ENCODE measurements at regions not wholly inside any gene's neighbourhood (a gene's known extent, or its start where the extent isn't known, plus 50 kb on each side); places are given as distances from the start of the nearest gene placed in this dataset.
A peak's percentile ranks its signal among the peaks of the same experiment; 100 is the strongest.

DNA sequence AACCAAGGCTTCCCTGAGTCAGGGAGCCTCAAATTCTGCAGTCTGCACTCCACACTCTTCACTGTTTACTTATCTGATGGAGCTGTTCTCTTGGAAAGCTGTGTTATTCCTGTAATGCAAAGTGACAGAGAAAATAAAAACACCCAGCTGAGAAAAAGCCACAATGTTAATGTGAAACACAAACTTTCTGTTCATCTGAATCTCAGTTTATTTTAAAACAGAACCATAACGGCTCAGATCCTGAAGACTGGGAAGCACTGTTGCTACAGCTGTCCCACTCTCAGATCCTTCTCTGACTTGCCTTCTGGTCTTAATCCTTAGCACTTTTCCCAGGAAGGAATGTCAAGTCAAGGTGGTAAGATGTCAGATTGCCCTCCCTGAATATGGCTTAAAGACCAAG lies 736.6 kb downstream of the DHX35 start:
- H3K36me3 ChIP-seq (ENCODE audit: control insufficient read depth in 2 of 3, insufficient read depth in 3 of 3, low read length in 3 of 3): no peaks in the 10 kb centered on the region
- intact Hi-C loops (cut with DNase I): no loop called here
- TF ChIP-seq, protein P1, sequence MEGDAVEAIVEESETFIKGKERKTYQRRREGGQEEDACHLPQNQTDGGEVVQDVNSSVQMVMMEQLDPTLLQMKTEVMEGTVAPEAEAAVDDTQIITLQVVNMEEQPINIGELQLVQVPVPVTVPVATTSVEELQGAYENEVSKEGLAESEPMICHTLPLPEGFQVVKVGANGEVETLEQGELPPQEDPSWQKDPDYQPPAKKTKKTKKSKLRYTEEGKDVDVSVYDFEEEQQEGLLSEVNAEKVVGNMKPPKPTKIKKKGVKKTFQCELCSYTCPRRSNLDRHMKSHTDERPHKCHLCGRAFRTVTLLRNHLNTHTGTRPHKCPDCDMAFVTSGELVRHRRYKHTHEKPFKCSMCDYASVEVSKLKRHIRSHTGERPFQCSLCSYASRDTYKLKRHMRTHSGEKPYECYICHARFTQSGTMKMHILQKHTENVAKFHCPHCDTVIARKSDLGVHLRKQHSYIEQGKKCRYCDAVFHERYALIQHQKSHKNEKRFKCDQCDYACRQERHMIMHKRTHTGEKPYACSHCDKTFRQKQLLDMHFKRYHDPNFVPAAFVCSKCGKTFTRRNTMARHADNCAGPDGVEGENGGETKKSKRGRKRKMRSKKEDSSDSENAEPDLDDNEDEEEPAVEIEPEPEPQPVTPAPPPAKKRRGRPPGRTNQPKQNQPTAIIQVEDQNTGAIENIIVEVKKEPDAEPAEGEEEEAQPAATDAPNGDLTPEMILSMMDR (IDR thresholded peaks at IDR 0.05; ENCODE audit: borderline replicate concordance, extremely low read depth, insufficient read depth): no peak
- H3K9me3 ChIP-seq (ENCODE audit: control insufficient read depth in 2 of 3, insufficient read depth in 1 of 3, low read length in 3 of 3): no peaks in the 10 kb centered on the region
- H3K4me3 ChIP-seq (ENCODE audit: low read length in 3 of 3): no peak overlapping the region
- peaks cover 0 to 4% (median 0%) of the 10 kb centered on the region in 3 donors for H3K4me1 ChIP-seq (ENCODE audit: control insufficient read depth in 2 of 3, insufficient read depth in 2 of 3, low read depth in 1 of 3, low read length in 3 of 3)
- H3K27ac ChIP-seq (ENCODE audit: low read depth in 2 of 2, low read length in 2 of 2): no peak overlapping the region
- H3K27me3 ChIP-seq (ENCODE audit: control insufficient read depth, insufficient read depth, low read length): no peaks in the 10 kb centered on the region
- FAIRE-seq (no peak), DNase-seq (peak in 1 of 5 donors; percentile 47)
- H3K9ac ChIP-seq (ENCODE audit: low read length in 3 of 3): no peak overlapping the region

DNA sequence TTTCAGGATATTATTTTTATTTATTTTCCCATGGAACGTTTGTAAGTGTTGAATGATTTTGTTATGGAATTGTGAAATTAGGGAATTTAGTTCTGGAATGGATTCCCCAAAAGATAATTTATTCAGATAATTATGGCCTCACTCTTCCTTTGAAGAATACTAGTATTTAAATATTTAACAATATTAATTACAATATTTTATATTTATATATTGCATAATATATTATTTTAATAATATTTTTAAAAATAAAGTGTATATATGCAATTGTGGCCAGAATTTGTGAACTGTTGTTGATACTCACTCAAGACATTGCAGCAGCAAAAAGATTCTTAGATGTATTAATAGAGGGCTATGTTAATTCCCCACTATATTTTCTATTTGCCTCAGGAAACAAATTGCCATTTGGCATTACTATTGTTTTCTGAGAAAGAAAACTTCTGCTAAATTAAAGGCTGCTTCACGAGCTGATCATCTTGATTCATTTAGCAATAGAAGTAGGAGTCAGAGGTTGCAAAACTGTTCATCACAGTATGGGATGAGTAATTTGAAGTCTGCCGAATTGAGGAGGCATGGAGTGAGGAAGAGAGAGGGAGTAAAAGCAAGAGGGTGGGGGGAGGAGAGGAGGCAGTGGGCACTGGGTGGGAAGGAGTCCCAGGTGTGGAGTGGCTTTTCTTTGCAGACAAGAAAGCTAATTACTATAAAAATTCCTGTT lies 729.2 kb downstream of the DHX35 start:
- H3K27ac ChIP-seq (ENCODE audit: low read depth in 2 of 2, low read length in 2 of 2): no peak overlapping the region
- no peaks in the 10 kb centered on the region for H3K36me3 ChIP-seq (ENCODE audit: control insufficient read depth in 2 of 3, insufficient read depth in 3 of 3, low read length in 3 of 3)
- H3K9me3 ChIP-seq (ENCODE audit: control insufficient read depth in 2 of 3, insufficient read depth in 1 of 3, low read length in 3 of 3): no peaks in the 10 kb centered on the region
- TF ChIP-seq, protein P1 (IDR thresholded peaks at IDR 0.05; ENCODE audit: borderline replicate concordance, extremely low read depth, insufficient read depth): no peak
- DNase-seq (no peak), FAIRE-seq (peak; percentile 11)
- no peak overlapping the region for H3K4me3 ChIP-seq (ENCODE audit: low read length in 3 of 3)
- H3K27me3 ChIP-seq (ENCODE audit: control insufficient read depth, insufficient read depth, low read length): no peaks in the 10 kb centered on the region
- intact Hi-C loops (cut with DNase I): no loop called here
- H3K4me1 ChIP-seq (ENCODE audit: control insufficient read depth in 2 of 3, insufficient read depth in 2 of 3, low read depth in 1 of 3, low read length in 3 of 3): no peaks in the 10 kb centered on the region
- H3K9ac ChIP-seq (ENCODE audit: low read length in 3 of 3): no peak overlapping the region

DNA sequence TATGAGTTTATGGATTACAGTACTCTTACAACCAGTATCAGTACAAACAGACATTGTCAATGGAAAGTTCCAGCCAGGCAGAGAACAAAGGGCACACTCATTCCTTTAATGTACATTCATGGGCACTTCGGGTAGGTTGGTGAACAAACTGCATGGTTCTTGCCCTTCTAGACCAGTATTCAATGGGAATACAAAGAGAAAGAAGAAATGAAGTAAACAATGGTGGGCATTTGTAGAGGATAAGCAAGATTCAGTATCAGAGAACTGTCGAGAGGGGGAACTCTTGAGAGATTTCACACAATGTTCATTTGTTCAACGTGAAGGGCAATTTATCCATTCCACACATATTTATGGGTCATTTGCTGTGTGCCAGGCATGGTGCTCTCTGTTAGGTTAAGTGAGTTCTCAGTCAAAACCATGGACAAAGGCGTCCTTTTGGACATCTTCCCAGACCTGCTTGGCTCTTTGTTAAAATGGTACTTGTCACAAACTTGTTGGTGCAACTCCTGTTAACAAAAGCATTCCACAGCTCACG lies 714.8 kb downstream of the DHX35 start:
- H3K27me3 ChIP-seq (ENCODE audit: control insufficient read depth, insufficient read depth, low read length): no peaks in the 10 kb centered on the region
- H3K27ac ChIP-seq (ENCODE audit: low read depth in 2 of 2, low read length in 2 of 2): no peak overlapping the region
- DNase-seq (no peak), FAIRE-seq (no peak)
- H3K9me3 ChIP-seq (ENCODE audit: control insufficient read depth in 2 of 3, insufficient read depth in 1 of 3, low read length in 3 of 3): peaks cover 0 to 4% (median 0%) of the 10 kb centered on the region in 3 donors
- no peaks in the 10 kb centered on the region for H3K4me1 ChIP-seq (ENCODE audit: control insufficient read depth in 2 of 3, insufficient read depth in 2 of 3, low read depth in 1 of 3, low read length in 3 of 3)
- H3K9ac ChIP-seq (ENCODE audit: low read length in 3 of 3): no peak overlapping the region
- TF ChIP-seq, protein P1 (IDR thresholded peaks at IDR 0.05; ENCODE audit: borderline replicate concordance, extremely low read depth, insufficient read depth): no peak
- intact Hi-C loops (cut with DNase I): no loop called here
- H3K36me3 ChIP-seq (ENCODE audit: control insufficient read depth in 2 of 3, insufficient read depth in 3 of 3, low read length in 3 of 3): no peaks in the 10 kb centered on the region
- H3K4me3 ChIP-seq (ENCODE audit: low read length in 3 of 3): no peak overlapping the region

All from kidney (tissue), 13 donors.